ENCODE measurements at regions not wholly inside any gene's neighbourhood (a gene's known extent, or its start where the extent isn't known, plus 50 kb on each side); places are given as distances from the start of the nearest gene placed in this dataset.
"Not testable (repeated sequence)": the region's sequence is repeated elsewhere in the genome, so short reads cannot be mapped to it uniquely, and the experiment has no call there.

GRCh38 chr3:80970292-80970691 lies 791.2 kb downstream of the GBE1 start:
- DNase-seq = no peak
- Histone ChIP-seq H3K27me3 (no peaks in the 10 kb centered on the region), H3K9me3 (no peaks in the 10 kb centered on the region), H3K36me3 (no peaks in the 10 kb centered on the region), H3K27ac (no peak overlapping the region), H3K4me3 (no peak overlapping the region), H3K4me1 (no peaks in the 10 kb centered on the region)
- TF ChIP-seq CTCF (IDR thresholded peaks at IDR 0.05) (no peak), POLR2A (IDR thresholded peaks at IDR 0.05) (no peak)

- Histone ChIP-seq H3K9me3 (no peaks in the 10 kb centered on the region), H3K27ac (no peak overlapping the region)
- TF ChIP-seq POLR2A (IDR thresholded peaks at IDR 0.05) (no peak), CTCF (IDR thresholded peaks at IDR 0.05) (no peak)
Observed at GRCh38 chr3:80929576-80929975, 831.9 kb downstream of the GBE1 start.

GRCh38 chr3:80914854-80915253 lies 846.6 kb downstream of the GBE1 start:
- Histone ChIP-seq H3K27ac (no peak overlapping the region), H3K9me3 (no peaks in the 10 kb centered on the region), H3K4me1 (no peaks in the 10 kb centered on the region), H3K36me3 (no peaks in the 10 kb centered on the region), H3K4me3 (no peak overlapping the region), H3K27me3 (no peaks in the 10 kb centered on the region)
- TF ChIP-seq POLR2A (IDR thresholded peaks at IDR 0.05) (no peak), CTCF (IDR thresholded peaks at IDR 0.05) (no peak)
- no peak for DNase-seq

More at GRCh38 chr3:80929576-80929975, 831.9 kb downstream of the GBE1 start:
- Histone ChIP-seq H3K27me3 (no peaks in the 10 kb centered on the region), H3K4me1 (no peaks in the 10 kb centered on the region), H3K36me3 (no peaks in the 10 kb centered on the region), H3K4me3 (no peak overlapping the region)
- no peak for DNase-seq

GRCh38 chr3:80898211-80898610 lies 863.2 kb downstream of the GBE1 start:
- Histone ChIP-seq H3K9me3 (no peaks in the 10 kb centered on the region), H3K4me1 (no peaks in the 10 kb centered on the region), H3K27me3 (no peaks in the 10 kb centered on the region), H3K27ac (no peak overlapping the region), H3K36me3 (no peaks in the 10 kb centered on the region), H3K4me3 (no peak overlapping the region)
- no peak for DNase-seq
- TF ChIP-seq POLR2A (IDR thresholded peaks at IDR 0.05) (no peak), CTCF (IDR thresholded peaks at IDR 0.05) (no peak)

- H3K27ac ChIP-seq, H3K4me1 ChIP-seq, H3K36me3 ChIP-seq, H3K27me3 ChIP-seq, H3K9me3 ChIP-seq, H3K4me3 ChIP-seq, DNase-seq: not testable (repeated sequence)
Observed at GRCh38 chr3:80897005-80897404, 864.4 kb downstream of the GBE1 start.

GRCh38 chr3:80890571-80890970 lies 870.9 kb downstream of the GBE1 start:
- DNase-seq = no peak
- Histone ChIP-seq H3K36me3 (no peaks in the 10 kb centered on the region), H3K4me3 (no peak overlapping the region), H3K27ac (no peak overlapping the region), H3K4me1 (no peaks in the 10 kb centered on the region), H3K27me3 (no peaks in the 10 kb centered on the region), H3K9me3 (no peaks in the 10 kb centered on the region)
- TF ChIP-seq CTCF (IDR thresholded peaks at IDR 0.05) = no peak
- no peak for TF ChIP-seq POLR2A (IDR thresholded peaks at IDR 0.05)

Data from Peyer's patch (tissue), 4 donors.